CD4-positive, alpha-beta T cell (primary cell): ENCODE measurements at regions not wholly inside any gene's neighbourhood (a gene's known extent, or its start where the extent isn't known, plus 50 kb on each side); places are given as distances from the start of the nearest gene placed in this dataset.

Experiments used
- ATAC-seq: fragments of 200-7000 bp; cut with Tn5 transposase; one replicate; pipeline ENCODE4 v1.10.0; 2022; ENCODE audit warnings: mild to moderate bottlenecking; ENCODE audit not compliant: poor library complexity
- CTCF ChIA-PET: fragments of 350-600 bp; sonication (Branson Sonifier 250); formaldehyde crosslinking; loops from one replicate; lab custom pipeline; 2021; ENCODE audit warnings: antibody characterized with exemption, inconsistent platforms; lab: Charles Lee
- POLR2A ChIA-PET: fragments of 350-600 bp; sonication (Branson Sonifier 250); formaldehyde crosslinking; loops from one replicate; lab custom pipeline; 2021; ENCODE audit warnings: antibody characterized with exemption, inconsistent platforms; lab: Charles Lee
- DNase-seq, 14 experiments: peaks; one replicate each; pipeline ENCODE4 v3.0.0-alpha.2; 2013 to 2020; ENCODE audit warnings: mixed read lengths in 2 of 14
- H3K27ac ChIP-seq, 2 donors: one replicate each; pipeline versions ENCODE4 v1.5.1 to v1.7.0; 2013; ENCODE audit warnings: low read length in 2 of 2, low read depth in 1 of 2, mild to moderate bottlenecking in 1 of 2
- H3K27me3 ChIP-seq, 2 experiments: 1 replicate in 1 of 2; 2 replicates in 1 of 2; pipeline versions ENCODE4 v1.6.1 to v1.7.0; 2013; ENCODE audit warnings: low read length in 2 of 2, control low read depth in 1 of 2, mild to moderate bottlenecking in 1 of 2, moderate library complexity in 1 of 2; ENCODE audit not compliant: insufficient read depth in 2 of 2, control insufficient read depth in 1 of 2
- H3K36me3 ChIP-seq: one replicate; pipeline ENCODE4 v1.6.1; 2013; ENCODE audit warnings: low read length, control low read depth; ENCODE audit not compliant: insufficient read depth
- H3K4me1 ChIP-seq: one replicate; pipeline ENCODE4 v1.6.1; 2013; ENCODE audit warnings: low read length, control low read depth; ENCODE audit not compliant: insufficient read depth
- H3K4me3 ChIP-seq: one replicate; pipeline ENCODE4 v1.5.1; 2013; ENCODE audit warnings: mild to moderate bottlenecking, low read length, moderate library complexity
- H3K9me3 ChIP-seq, 2 experiments: 1 replicate in 1 of 2; 2 replicates in 1 of 2; pipeline versions ENCODE4 v1.6.1 to v1.7.0; 2013; ENCODE audit warnings: low read length in 2 of 2, mild to moderate bottlenecking in 2 of 2, control low read depth in 1 of 2, moderate library complexity in 1 of 2; ENCODE audit not compliant: control insufficient read depth in 1 of 2, insufficient read depth in 1 of 2
- H3K27ac Mint-ChIP-seq: one replicate; pipeline ENCODE4 v1.8.0; 2020; ENCODE audit warnings: mixed read lengths
- H3K27me3 Mint-ChIP-seq: one replicate; pipeline ENCODE4 v1.8.0; 2021; ENCODE audit warnings: mixed read lengths
- H3K36me3 Mint-ChIP-seq: one replicate; pipeline ENCODE4 v1.8.0; 2021; ENCODE audit warnings: low read depth, mixed read lengths
- H3K4me1 Mint-ChIP-seq: one replicate; pipeline ENCODE4 v1.8.0; 2021; ENCODE audit warnings: low read depth, mixed read lengths
- H3K4me3 Mint-ChIP-seq: one replicate; pipeline ENCODE4 v1.8.0; 2020; ENCODE audit warnings: mild to moderate bottlenecking, mixed read lengths
- H3K9me3 Mint-ChIP-seq: one replicate; pipeline ENCODE4 v1.8.0; 2020; ENCODE audit warnings: mixed read lengths
- intact Hi-C, 2 experiments: fragments of 100-400 bp; cut with DNase I in 1 of 2; cut with micrococcal nuclease in 1 of 2; formaldehyde crosslinking; loops; one replicate each; pipeline versions ENCODE4 v1.15.1 to v1.9.0; 2023 to 2025; cut with DNase I, micrococcal nuclease
- TF ChIP-seq, protein P1 (sequence below): fragments of 200-600 bp; IDR thresholded peaks from one replicate; pipeline ENCODE4 v1.8.0; 2022; ENCODE audit warnings: antibody characterized with exemption, mild to moderate bottlenecking

DNA sequence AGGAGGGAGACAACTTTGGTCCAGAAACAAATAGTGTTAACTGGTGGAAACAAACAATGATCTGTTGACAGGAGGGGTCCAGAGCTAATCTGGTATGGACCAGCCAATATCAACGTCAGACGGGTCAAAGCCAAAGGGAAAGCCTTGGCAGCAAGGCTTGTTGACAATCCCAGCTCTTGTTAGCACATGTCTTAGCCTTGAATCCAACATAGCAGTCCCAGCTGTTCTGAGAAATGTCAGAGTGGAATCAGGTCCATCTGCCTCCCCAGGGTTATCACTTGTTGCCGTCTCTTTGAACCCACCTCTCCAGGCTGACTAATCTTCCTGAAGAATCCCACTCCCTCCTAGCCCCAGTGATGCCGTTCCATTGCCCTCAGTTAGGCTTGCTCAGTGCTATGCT lies 404.6 kb upstream of the MCTP2 start:
- Histone ChIP-seq H3K9me3 (peaks cover 0 to 3% of the 10 kb centered on the region in 2 experiments), H3K36me3 (no peaks in the 10 kb centered on the region), H3K27me3 (peaks cover 0 to under 1% of the 10 kb centered on the region in 2 experiments), H3K4me3 (no peak overlapping the region), H3K27ac (no peak overlapping the region), H3K4me1 (no peaks in the 10 kb centered on the region)
- ChIA-PET CTCF (no interaction called here), POLR2A (no interaction called here)
- H3K27me3 Mint-ChIP-seq = peaks cover 7% of the 10 kb centered on the region
- H3K27ac Mint-ChIP-seq = no peak overlapping the region
- TF ChIP-seq, protein P1, sequence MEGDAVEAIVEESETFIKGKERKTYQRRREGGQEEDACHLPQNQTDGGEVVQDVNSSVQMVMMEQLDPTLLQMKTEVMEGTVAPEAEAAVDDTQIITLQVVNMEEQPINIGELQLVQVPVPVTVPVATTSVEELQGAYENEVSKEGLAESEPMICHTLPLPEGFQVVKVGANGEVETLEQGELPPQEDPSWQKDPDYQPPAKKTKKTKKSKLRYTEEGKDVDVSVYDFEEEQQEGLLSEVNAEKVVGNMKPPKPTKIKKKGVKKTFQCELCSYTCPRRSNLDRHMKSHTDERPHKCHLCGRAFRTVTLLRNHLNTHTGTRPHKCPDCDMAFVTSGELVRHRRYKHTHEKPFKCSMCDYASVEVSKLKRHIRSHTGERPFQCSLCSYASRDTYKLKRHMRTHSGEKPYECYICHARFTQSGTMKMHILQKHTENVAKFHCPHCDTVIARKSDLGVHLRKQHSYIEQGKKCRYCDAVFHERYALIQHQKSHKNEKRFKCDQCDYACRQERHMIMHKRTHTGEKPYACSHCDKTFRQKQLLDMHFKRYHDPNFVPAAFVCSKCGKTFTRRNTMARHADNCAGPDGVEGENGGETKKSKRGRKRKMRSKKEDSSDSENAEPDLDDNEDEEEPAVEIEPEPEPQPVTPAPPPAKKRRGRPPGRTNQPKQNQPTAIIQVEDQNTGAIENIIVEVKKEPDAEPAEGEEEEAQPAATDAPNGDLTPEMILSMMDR = no peak
- intact Hi-C loops = no loop called here
- H3K4me1 Mint-ChIP-seq = no peaks in the 10 kb centered on the region
- ATAC-seq (no peak), DNase-seq (no peak)
- H3K36me3 Mint-ChIP-seq = no peaks in the 10 kb centered on the region
- no peaks in the 10 kb centered on the region for H3K9me3 Mint-ChIP-seq
- no peak overlapping the region for H3K4me3 Mint-ChIP-seq

DNA sequence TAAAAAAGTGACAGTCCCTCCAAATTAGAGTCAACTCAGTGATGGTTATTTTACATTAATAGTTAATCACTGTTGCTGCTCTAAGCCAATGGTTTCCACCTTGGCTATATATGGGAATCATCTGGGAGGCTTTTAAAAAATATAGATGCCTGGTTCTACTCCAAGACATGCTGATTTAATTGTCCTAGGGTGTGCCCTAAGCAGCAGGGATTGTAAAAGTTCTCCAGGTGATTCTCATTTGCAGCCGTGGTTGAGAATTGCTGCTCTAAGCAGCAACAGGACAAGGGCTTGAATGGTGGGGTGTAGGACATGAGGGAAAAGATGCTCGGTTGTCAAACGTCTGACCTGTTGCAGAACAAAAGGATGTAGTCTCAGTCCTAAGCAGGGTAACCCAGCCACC lies 405.1 kb upstream of the MCTP2 start:
- ATAC-seq (no peak), DNase-seq (no peak)
- TF ChIP-seq, protein P1 = no peak
- Histone ChIP-seq H3K4me3 (no peak overlapping the region), H3K27ac (no peak overlapping the region), H3K36me3 (no peaks in the 10 kb centered on the region), H3K27me3 (no peaks in the 10 kb centered on the region), H3K4me1 (no peaks in the 10 kb centered on the region), H3K9me3 (peaks cover 0 to 3% of the 10 kb centered on the region in 2 experiments)
- Mint-ChIP-seq H3K4me1 (no peaks in the 10 kb centered on the region), H3K27me3 (peaks cover 7% of the 10 kb centered on the region), H3K9me3 (no peaks in the 10 kb centered on the region), H3K36me3 (no peaks in the 10 kb centered on the region), H3K4me3 (no peak overlapping the region), H3K27ac (no peak overlapping the region)
- intact Hi-C loops = no loop called here
- POLR2A ChIA-PET = no interaction called here
- CTCF ChIA-PET = no interaction called here

DNA sequence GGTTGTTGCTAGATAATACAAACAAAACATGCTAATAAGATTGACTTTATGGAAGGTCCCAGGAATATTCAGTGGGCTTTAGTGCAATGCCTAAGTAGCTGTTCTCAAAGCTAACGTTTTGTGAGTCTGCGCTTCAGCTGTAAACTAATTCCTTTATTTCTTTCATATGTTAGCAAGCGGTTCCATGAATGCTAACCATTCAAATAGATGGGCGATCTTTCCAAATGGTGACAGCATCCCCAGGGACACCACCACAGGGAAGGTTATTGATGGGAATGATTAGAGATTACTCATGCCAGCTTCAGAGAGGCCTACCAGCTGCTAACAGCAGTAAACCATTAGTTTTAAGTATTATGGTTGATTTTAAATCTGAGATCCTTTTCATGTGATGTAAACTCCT lies 405.7 kb upstream of the MCTP2 start:
- ChIA-PET CTCF (no interaction called here), POLR2A (no interaction called here)
- Mint-ChIP-seq H3K36me3 (no peaks in the 10 kb centered on the region), H3K27me3 (peaks cover 2% of the 10 kb centered on the region), H3K27ac (no peak overlapping the region), H3K9me3 (no peaks in the 10 kb centered on the region), H3K4me3 (no peak overlapping the region), H3K4me1 (no peaks in the 10 kb centered on the region)
- Histone ChIP-seq H3K27ac (no peak overlapping the region), H3K4me3 (no peak overlapping the region), H3K9me3 (peaks cover 0 to 3% of the 10 kb centered on the region in 2 experiments), H3K36me3 (no peaks in the 10 kb centered on the region), H3K27me3 (no peaks in the 10 kb centered on the region), H3K4me1 (no peaks in the 10 kb centered on the region)
- intact Hi-C loops = no loop called here
- TF ChIP-seq, protein P1 = no peak
- ATAC-seq (no peak), DNase-seq (no peak)
